ENCODE measurements at regions not wholly inside any gene's neighbourhood (a gene's known extent, or its start where the extent isn't known, plus 50 kb on each side); places are given as distances from the start of the nearest gene placed in this dataset.
A peak's percentile ranks its signal among the peaks of the same experiment; 100 is the strongest.

GRCh38 chr3:74273091-74273490 is 341.4 kb downstream of the CNTN3 start:
- DNase-seq (ENCODE audit: low spot score) = no peak
- no peak for ATAC-seq (ENCODE audit: insufficient number of reproducible peaks, low FRiP score, low read depth)
- Histone ChIP-seq H3K27me3 (replicated peaks; ENCODE audit: insufficient read depth) (no peaks in the 10 kb centered on the region), H3K4me1 (ENCODE audit: control insufficient read depth in 1 of 2, low read depth in 2 of 2) (peaks cover 5 to 9% of the 10 kb centered on the region in 2 donors), H3K27ac (peak overlapping the region in 1 of 2 donors; percentile 26), H3K9me3 (no peaks in the 10 kb centered on the region), H3K4me3 (no peak overlapping the region), H3K36me3 (no peaks in the 10 kb centered on the region)
- TF ChIP-seq, protein P1, sequence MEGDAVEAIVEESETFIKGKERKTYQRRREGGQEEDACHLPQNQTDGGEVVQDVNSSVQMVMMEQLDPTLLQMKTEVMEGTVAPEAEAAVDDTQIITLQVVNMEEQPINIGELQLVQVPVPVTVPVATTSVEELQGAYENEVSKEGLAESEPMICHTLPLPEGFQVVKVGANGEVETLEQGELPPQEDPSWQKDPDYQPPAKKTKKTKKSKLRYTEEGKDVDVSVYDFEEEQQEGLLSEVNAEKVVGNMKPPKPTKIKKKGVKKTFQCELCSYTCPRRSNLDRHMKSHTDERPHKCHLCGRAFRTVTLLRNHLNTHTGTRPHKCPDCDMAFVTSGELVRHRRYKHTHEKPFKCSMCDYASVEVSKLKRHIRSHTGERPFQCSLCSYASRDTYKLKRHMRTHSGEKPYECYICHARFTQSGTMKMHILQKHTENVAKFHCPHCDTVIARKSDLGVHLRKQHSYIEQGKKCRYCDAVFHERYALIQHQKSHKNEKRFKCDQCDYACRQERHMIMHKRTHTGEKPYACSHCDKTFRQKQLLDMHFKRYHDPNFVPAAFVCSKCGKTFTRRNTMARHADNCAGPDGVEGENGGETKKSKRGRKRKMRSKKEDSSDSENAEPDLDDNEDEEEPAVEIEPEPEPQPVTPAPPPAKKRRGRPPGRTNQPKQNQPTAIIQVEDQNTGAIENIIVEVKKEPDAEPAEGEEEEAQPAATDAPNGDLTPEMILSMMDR (IDR thresholded peaks at IDR 0.05) = no peak

GRCh38 chr3:74271541-74271940 is 342.9 kb downstream of the CNTN3 start:
- Histone ChIP-seq H3K27ac (no peak overlapping the region), H3K27me3 (replicated peaks; ENCODE audit: insufficient read depth) (no peaks in the 10 kb centered on the region), H3K4me3 (no peak overlapping the region), H3K36me3 (no peaks in the 10 kb centered on the region), H3K4me1 (ENCODE audit: control insufficient read depth in 1 of 2, low read depth in 2 of 2) (peaks cover 5 to 9% of the 10 kb centered on the region in 2 donors), H3K9me3 (no peaks in the 10 kb centered on the region)
- no peak for ATAC-seq (ENCODE audit: insufficient number of reproducible peaks, low FRiP score, low read depth)
- no peak for DNase-seq (ENCODE audit: low spot score)
- TF ChIP-seq, protein P1 (IDR thresholded peaks at IDR 0.05) = no peak

- H3K27ac ChIP-seq = no peak overlapping the region
- H3K27me3 ChIP-seq (replicated peaks; ENCODE audit: insufficient read depth) = no peaks in the 10 kb centered on the region
- no peak overlapping the region for H3K4me3 ChIP-seq
- ATAC-seq (ENCODE audit: insufficient number of reproducible peaks, low FRiP score, low read depth) = no peak
- DNase-seq (ENCODE audit: low spot score) = no peak
- TF ChIP-seq, protein P1 (IDR thresholded peaks at IDR 0.05) = no peak
- H3K4me1 ChIP-seq (ENCODE audit: control insufficient read depth in 1 of 2, low read depth in 2 of 2) = peaks cover 5 to 9% of the 10 kb centered on the region in 2 donors
- no peaks in the 10 kb centered on the region for H3K9me3 ChIP-seq
- H3K36me3 ChIP-seq = no peaks in the 10 kb centered on the region
Measured at GRCh38 chr3:74269689-74270088, 344.8 kb downstream of the CNTN3 start.

DNA sequence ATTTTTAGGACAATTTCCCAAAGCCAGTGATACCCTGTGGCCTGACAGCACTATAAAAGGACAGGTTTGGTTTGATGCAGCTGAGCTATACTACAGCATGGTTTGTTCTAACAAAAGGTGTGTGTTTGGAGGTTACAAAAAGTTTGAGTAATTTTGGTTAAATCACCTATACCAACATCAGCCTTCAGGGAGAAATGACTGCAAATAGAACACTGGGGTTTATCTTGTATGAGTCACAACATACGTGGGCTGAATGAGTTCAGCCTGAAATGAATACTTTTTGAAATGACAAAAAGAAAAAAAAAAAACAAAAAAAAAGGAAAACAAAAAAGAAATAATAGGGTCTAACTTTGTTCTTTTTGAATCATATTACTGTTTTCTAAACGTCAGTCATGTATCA is 345.7 kb downstream of the CNTN3 start:
- Histone ChIP-seq H3K36me3 (no peaks in the 10 kb centered on the region), H3K4me3 (no peak overlapping the region), H3K9me3 (no peaks in the 10 kb centered on the region), H3K27ac (no peak overlapping the region), H3K27me3 (replicated peaks; ENCODE audit: insufficient read depth) (no peaks in the 10 kb centered on the region), H3K4me1 (ENCODE audit: control insufficient read depth in 1 of 2, low read depth in 2 of 2) (peaks cover 5 to 9% of the 10 kb centered on the region in 2 donors)
- ATAC-seq (ENCODE audit: insufficient number of reproducible peaks, low FRiP score, low read depth) = no peak
- no peak for DNase-seq (ENCODE audit: low spot score)
- TF ChIP-seq, protein P1 (IDR thresholded peaks at IDR 0.05) = no peak

- H3K4me1 ChIP-seq (ENCODE audit: control insufficient read depth in 1 of 2, low read depth in 2 of 2) = peaks cover 0 to 2% of the 10 kb centered on the region in 2 donors
- H3K4me3 ChIP-seq = no peak overlapping the region
- no peaks in the 10 kb centered on the region for H3K36me3 ChIP-seq
- DNase-seq (ENCODE audit: low spot score) (peak; percentile 9), ATAC-seq (ENCODE audit: insufficient number of reproducible peaks, low FRiP score, low read depth) (no peak)
- TF ChIP-seq, protein P1 (IDR thresholded peaks at IDR 0.05) = peak; percentile 76
- H3K9me3 ChIP-seq = no peaks in the 10 kb centered on the region
- H3K27me3 ChIP-seq (replicated peaks; ENCODE audit: insufficient read depth) = no peaks in the 10 kb centered on the region
- no peak overlapping the region for H3K27ac ChIP-seq
Measured at GRCh38 chr3:74267588-74268184, 346.8 kb downstream of the CNTN3 start.

All from thoracic aorta (tissue), 2 donors.